Stomach (tissue), 8 donors: ENCODE measurements at regions not wholly inside any gene's neighbourhood (a gene's known extent, or its start where the extent isn't known, plus 50 kb on each side); places are given as distances from the start of the nearest gene placed in this dataset.

ENCODE experiments used
- DNase-seq, 2 donors: peaks; one replicate each; pipeline versions ENCODE4 v3.0.0 to v3.0.0-alpha.2; 2013 to 2019
- H3K27ac ChIP-seq, 5 donors: fragments of 200-600 bp in 4 of 5; sonication (generic) in 4 of 5; one replicate each; pipeline ENCODE4 v1.5.1; 2013 to 2019; ENCODE audit warnings: mild to moderate bottlenecking in 1 of 5, moderate library complexity in 1 of 5
- H3K27me3 ChIP-seq, 3 donors: fragments of 200-600 bp; sonication (generic); one replicate each; pipeline ENCODE4 v1.5.1; 2017 to 2019; ENCODE audit warnings: mixed run types in 1 of 3
- H3K36me3 ChIP-seq, 4 donors: fragments of 200-600 bp; sonication (generic); 1 replicate in 3 of 4; 2 replicates in 1 of 4; pipeline ENCODE4 v1.5.1; 2016 to 2019
- H3K4me1 ChIP-seq, 4 donors: fragments of 200-600 bp; sonication (generic); one replicate each; pipeline ENCODE4 v1.5.1; 2016 to 2019
- H3K4me3 ChIP-seq, 4 donors: fragments of 200-600 bp; sonication (generic) in 3 of 4; one replicate each; pipeline ENCODE4 v1.5.1; 2016 to 2019; ENCODE audit warnings: mild to moderate bottlenecking in 1 of 4
- H3K9me3 ChIP-seq, 4 donors: fragments of 200-600 bp; sonication (generic); one replicate each; pipeline ENCODE4 v1.5.1; 2016 to 2019
- CTCF ChIP-seq, 7 experiments: fragments of 450-650 bp in 4 of 7; fragments of 200-600 bp in 3 of 7; sonication (generic) in 3 of 7; IDR thresholded peaks; one replicate each; pipeline ENCODE4 v1.5.1; 2016 to 2019; ENCODE audit warnings: antibody characterized with exemption in 7 of 7, control low read depth in 2 of 7, mild to moderate bottlenecking in 1 of 7
- EP300 ChIP-seq: sonication (generic); formaldehyde crosslinking; IDR thresholded peaks from one replicate; pipeline ENCODE4 v1.6.1; 2017; ENCODE audit warnings: antibody characterized with exemption
- POLR2A ChIP-seq, 4 donors: fragments of 450-650 bp; IDR thresholded peaks; one replicate each; pipeline ENCODE4 v1.6.1; 2016; ENCODE audit warnings: antibody characterized with exemption in 4 of 4, control low read depth in 2 of 4, mild to moderate bottlenecking in 1 of 4, moderate library complexity in 1 of 4
- POLR2AphosphoS5 ChIP-seq, 3 donors: sonication (generic); formaldehyde crosslinking; IDR thresholded peaks; one replicate each; pipeline ENCODE4 v1.6.1; 2016; ENCODE audit warnings: antibody characterized with exemption in 3 of 3
- WGBS, 5 donors: extraction: QIAGEN DNeasy Blood & Tissue Kit in 3 of 5; methylation state at CpG; one replicate each; pipeline versions ENCODE4 v1.1.5 to v1.1.7; 2013 to 2018; 5-methylcytosine and 5-hydroxymethylcytosine counted together
- intact Hi-C: fragments of 100-400 bp; cut with DNase I; formaldehyde crosslinking; loops from one replicate; pipeline ENCODE4 v1.15.1; 2023; ENCODE audit warnings: low total_unique reads
- donor health status: healthy with polysubstance abuse.
- donor health status: Bipolar disorder and iron deficiency.
- donor health status: healthy.

DNA sequence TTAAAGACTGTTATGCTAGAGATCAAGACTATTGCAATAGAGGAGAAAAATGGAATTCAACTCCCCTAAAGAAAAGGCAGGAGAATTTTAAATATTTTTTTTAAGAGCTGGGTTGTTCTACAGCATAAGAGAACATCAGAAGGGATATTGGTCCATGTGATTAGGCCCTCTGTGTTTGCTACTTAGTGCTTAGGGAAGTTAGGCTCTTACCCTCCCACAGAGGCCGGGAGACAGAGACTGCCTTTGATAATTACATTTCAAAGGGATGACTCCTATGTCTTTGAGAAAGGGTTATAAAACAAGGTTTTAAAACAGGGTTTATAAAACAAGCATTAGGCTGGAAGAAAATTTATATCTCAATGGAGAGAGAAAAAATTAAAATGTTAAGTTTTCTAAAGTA, 1248.1 kb upstream of the PCDH20 start:
- no peaks in the 10 kb centered on the region for H3K27me3 ChIP-seq
- peaks cover 0 to 9% (median 0%) of the 10 kb centered on the region in 4 donors for H3K4me1 ChIP-seq
- H3K36me3 ChIP-seq, result no peaks in the 10 kb centered on the region
- TF ChIP-seq POLR2AphosphoS5 (IDR thresholded peaks at IDR 0.05) (no peak), POLR2A (IDR thresholded peaks at IDR 0.05) (no peak), EP300 (no peak), CTCF (IDR thresholded peaks at IDR 0.05) (no peak)
- WGBS, 5 donors, result 80 to 93% (median 87%) methylated on average over 1 of the region's 1 CpG
- no peaks in the 10 kb centered on the region for H3K9me3 ChIP-seq
- intact Hi-C loops, result no loop called here
- no peak overlapping the region for H3K27ac ChIP-seq
- no peak for DNase-seq
- no peak overlapping the region for H3K4me3 ChIP-seq

GRCh38 chr13:62659365-62659764, 1243.7 kb upstream of the PCDH20 start:
- no peak for DNase-seq
- TF ChIP-seq POLR2AphosphoS5 (IDR thresholded peaks at IDR 0.05) (no peak), EP300 (no peak), CTCF (IDR thresholded peaks at IDR 0.05) (no peak), POLR2A (IDR thresholded peaks at IDR 0.05) (no peak)
- no peaks in the 10 kb centered on the region for H3K27me3 ChIP-seq
- H3K36me3 ChIP-seq, result no peaks in the 10 kb centered on the region
- H3K4me3 ChIP-seq, result no peak overlapping the region
- peaks cover 0 to 9% (median 0%) of the 10 kb centered on the region in 4 donors for H3K4me1 ChIP-seq
- WGBS, 5 donors, result 39 to 78% (median 54%) methylated on average over 3 of the region's 3 CpGs
- intact Hi-C loops, result no loop called here
- no peaks in the 10 kb centered on the region for H3K9me3 ChIP-seq
- H3K27ac ChIP-seq, result no peak overlapping the region

GRCh38 chr13:62653371-62653770, 1237.7 kb upstream of the PCDH20 start:
- H3K4me1 ChIP-seq, result no peaks in the 10 kb centered on the region
- H3K4me3 ChIP-seq, result no peak overlapping the region
- H3K27ac ChIP-seq, result no peak overlapping the region
- H3K36me3 ChIP-seq, result no peaks in the 10 kb centered on the region
- TF ChIP-seq EP300, result no peak
- TF ChIP-seq POLR2A (IDR thresholded peaks at IDR 0.05), result no peak
- no peak for TF ChIP-seq CTCF (IDR thresholded peaks at IDR 0.05)
- no peak for TF ChIP-seq POLR2AphosphoS5 (IDR thresholded peaks at IDR 0.05)
- no peaks in the 10 kb centered on the region for H3K9me3 ChIP-seq
- no peak for DNase-seq
- intact Hi-C loops, result no loop called here
- H3K27me3 ChIP-seq, result no peaks in the 10 kb centered on the region

DNA sequence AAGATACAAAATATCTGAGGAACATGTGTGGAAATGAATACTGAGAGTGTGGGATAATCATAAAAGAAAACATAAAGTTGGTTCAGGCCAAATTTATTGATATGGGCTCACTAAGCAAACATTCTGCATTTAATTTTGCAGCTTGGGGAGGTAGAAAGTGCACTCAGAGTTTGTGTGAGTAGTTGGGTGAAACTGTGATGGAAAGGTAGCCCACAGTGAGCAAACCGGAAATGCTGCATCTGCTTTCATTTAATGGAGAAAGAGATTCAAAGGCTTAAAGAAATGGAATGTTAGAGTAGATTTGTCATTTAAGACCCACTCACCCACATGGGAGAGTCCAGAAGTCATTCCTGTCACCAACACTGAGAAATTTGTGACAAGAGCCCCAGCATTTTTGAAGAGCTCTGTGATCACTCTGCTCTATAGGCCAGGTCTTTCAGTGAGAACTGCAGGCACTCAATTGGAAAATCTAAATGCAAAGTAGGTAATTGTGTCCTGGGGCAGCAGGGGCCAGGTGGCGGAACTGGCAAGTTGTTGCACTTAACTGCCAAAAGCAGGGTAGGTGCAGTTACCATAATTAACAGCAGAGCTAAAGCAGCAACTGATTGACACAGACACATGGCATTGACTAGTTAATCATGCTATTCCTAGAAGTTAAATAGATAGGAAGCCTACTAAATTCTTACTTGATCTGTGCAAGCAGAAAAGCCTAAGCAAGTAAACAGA, 1228.3 kb upstream of the PCDH20 start:
- TF ChIP-seq CTCF (IDR thresholded peaks at IDR 0.05) (no peak), EP300 (no peak), POLR2A (IDR thresholded peaks at IDR 0.05) (no peak), POLR2AphosphoS5 (IDR thresholded peaks at IDR 0.05) (no peak)
- Histone ChIP-seq H3K36me3 (no peaks in the 10 kb centered on the region), H3K9me3 (no peaks in the 10 kb centered on the region), H3K27ac (no peak overlapping the region), H3K4me1 (no peaks in the 10 kb centered on the region), H3K4me3 (no peak overlapping the region), H3K27me3 (no peaks in the 10 kb centered on the region)
- WGBS, 5 donors, result 70 to 83% (median 76%) methylated on average over 2 of the region's 2 CpGs
- intact Hi-C loops, result no loop called here
- no peak for DNase-seq
